HG02840 (cell line): ENCODE measurements at regions not wholly inside any gene's neighbourhood (a gene's known extent, or its start where the extent isn't known, plus 50 kb on each side); places are given as distances from the start of the nearest gene placed in this dataset.

Source experiments
- ATAC-seq: cut with Tn5 transposase; IDR thresholded peaks from one replicate; pipeline ENCODE4 v1.9.1; 2021; ENCODE audit warnings: mild to moderate bottlenecking, moderate library complexity, moderate number of reproducible peaks; ENCODE audit not compliant: unreplicated experiment, low FRiP score

DNA sequence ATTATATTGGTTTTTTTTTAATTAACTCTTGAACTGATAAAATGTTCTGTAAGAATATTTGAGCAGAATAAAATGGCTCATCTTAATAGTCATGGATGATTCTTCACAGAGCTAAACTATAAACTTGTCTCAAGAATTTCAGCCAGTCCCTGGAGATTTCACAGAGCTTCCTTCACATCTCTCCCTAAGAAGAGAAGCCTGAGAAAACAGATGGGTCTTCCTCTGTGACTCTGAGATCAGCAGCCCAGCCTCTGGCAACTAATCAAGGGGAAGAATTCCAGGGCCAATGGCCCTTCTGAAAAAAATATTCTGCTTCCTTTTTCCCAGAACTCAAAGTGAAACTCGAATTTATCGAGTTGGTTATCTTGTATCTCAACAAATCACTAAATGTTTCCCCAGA, 122.2 kb upstream of the ITGA1 start:
- ATAC-seq: no peak

DNA sequence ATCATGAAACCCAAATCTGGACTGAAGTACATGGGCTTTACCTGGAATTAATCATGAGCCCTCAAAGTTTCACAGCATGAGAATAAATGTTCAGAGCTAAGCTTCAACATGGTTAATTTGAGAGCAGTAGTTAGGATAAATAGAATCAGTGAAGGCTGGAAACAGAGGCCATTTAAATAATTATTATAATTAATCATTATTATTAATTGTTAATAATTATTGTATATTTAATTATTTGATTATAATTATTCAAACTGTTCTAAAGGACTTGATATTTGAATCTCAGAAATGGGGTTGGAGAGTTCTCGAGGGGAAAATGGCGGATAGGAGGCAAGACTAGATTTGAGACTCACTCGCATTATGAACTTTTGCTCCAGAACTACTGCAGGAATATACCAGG, 119.6 kb upstream of the ITGA1 start:
- no peak for ATAC-seq

DNA sequence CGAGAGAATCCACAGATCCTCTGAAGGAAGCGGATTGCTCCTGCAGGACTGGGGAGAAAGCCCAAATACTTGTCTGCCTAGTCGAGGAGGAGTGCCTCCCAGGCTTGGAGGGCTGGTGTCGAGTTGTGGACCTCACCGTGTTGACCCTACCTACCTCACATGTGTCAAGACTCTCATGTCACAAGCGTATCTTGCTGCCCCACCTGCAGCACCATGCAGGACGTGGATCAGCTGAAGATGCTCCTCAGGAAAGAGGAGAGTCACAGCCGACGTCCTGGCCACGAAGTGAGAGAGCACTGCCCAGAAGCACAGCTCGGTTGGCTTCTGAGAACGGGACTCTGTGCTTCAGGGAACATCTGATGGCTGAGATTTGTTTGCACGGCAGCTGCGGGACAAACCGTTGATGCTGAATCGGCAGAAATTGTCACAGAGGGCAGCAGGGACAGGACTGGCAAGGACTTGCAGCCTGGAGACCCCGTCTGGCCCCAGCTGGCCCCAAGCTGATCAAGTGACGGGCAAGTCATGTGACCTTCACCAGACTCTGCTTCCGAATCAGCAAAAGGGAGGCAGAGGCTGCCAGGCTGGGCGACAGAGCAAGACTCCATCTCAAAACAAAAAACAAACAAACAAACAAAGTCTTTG, 119.1 kb upstream of the ITGA1 start:
- no peak for ATAC-seq

DNA sequence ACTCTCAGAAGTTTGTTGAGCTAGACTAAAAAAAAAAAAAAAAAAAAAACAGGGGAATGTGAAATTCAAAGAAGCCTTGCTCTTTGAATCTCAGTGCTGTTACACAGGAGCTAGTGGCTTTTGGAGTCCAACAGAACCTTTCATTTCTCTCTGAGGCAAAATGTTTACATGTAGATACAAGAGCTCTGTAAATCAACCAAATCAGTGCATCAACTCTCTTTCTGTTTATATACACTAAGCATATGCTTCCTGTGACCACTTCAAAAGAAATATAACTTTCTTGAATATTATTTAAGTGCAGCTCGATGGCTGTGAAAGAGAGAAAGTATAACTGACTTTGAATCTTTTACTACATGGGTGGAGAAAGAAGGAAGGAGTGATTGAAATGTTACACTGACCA, 115.3 kb upstream of the ITGA1 start:
- ATAC-seq: no peak

DNA sequence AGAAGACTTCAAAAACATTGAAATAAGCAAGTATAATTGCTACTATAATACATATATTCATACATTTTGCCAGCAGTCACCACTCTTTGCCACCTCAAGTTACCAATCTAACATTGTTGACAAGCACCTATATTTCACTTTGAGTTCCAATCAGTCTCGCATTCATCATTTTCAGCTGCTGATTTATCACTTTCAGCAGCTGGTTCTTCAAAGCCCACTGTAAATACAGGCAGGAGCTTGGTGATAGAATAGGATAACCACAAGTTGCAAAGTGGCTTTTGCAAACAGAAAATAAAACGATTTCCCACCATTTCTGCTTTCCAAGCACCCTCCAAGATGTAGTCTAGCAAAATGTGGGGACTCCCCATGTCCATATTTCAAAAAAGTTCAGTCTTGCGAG, 114.2 kb upstream of the ITGA1 start:
- ATAC-seq: no peak

DNA sequence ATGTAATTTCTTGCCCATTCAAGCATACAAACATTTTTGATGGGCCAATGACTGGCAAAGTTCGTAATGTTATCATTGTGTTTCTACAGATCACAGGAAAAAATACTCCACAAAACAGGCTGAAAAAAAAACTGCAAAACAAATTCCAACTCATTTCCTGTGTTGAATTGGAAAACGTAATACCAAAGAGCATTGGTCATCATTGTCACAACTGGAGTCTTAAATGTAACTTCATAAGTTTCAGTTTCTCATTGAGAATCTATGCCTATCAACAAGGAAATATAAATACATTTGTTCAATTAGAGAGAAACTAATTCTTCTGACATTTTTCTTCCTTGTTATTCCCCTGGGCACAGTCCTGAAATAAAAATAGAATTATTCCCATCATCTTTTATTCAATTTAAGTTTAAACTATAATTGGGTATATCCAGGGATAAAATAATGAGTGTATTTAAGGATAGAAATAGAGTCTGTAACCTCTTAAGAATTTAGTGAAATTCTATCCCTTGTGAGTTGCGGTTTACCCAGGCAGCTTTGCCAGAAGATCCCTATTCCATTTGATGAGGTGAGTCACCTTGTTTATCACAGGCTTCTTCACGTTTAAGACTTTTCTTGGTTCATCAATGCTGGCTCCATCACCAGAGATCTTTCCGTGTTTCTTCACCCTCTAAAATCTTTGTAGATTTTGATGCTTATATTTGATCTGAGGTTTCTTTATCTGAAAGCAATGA, 112.7 kb upstream of the ITGA1 start:
- no peak for ATAC-seq

DNA sequence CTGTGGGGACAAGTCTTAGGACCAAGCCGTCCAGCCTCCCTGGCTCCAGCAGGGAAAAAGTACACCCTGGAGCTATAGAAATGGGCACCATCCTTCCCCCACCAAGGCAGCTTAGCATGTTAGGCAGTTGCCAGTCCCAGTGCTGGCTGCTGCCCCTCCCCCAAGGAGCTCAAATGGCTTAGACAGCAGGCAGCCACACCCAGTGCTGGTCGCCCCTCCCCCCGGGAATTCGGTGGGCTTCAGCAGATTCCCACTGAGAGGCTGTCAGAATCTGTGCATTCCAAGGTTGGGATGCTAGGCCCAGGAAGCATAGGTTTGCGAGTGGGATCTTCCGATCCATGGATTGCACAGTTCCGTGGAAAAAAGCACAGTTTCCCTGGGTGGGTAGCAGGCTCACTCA, 105.2 kb upstream of the ITGA1 start:
- no peak for ATAC-seq

DNA sequence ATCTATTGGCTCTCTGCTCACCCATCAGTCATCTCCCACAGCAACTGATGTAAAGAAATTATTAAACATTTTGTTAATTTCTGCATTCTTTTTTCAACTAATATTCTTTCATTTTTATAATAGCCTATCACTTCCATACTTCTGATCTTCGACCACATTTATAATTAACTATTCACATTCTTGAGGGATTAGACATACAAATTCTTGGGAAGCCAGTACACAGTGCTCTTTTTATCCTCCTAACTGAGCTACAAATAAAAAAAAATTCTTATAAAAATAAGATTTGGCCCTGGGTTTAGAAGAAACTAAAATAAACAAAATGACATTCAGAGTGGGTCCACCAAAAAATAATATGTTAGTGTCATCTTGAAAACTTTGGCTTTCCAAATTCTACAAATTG, 103.7 kb upstream of the ITGA1 start:
- ATAC-seq: no peak

DNA sequence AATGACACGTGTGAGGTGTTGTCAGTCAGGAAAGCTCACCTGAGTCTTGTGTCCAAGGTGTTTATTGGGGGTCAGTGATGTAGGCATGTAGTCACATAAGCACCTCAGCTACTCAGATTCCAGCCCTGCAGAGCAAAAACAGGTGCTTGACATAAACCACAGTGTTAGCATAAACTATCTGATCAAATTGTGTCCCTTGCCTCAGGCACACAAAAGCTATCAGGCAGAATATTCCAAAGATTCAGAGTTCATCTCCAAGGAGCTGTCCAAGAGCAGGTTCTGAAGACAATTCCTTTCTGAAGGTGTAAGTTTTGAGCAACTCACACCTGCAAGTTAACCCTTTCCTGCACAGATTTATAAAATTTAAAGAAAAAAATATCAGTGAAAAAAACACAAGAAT, 102.2 kb upstream of the ITGA1 start:
- no peak for ATAC-seq

DNA sequence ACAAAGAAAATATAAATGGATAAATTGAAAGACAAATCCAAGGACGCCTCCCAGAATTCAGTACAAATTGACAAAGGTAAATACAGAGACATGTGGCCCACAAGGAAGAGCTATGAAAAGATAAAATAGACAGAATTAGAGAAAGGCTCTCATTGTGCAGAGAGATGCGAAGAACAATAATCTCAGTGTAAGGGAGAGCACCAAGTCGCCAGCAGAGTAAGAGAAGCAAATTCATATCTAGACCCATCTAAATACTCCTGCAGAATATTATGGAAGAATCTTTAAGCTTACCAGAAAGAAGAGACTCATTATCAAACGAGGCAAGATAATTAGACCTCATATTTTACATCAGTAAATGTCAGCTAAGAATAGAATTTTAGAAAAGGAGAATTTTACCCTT, 101.7 kb upstream of the ITGA1 start:
- ATAC-seq: no peak

DNA sequence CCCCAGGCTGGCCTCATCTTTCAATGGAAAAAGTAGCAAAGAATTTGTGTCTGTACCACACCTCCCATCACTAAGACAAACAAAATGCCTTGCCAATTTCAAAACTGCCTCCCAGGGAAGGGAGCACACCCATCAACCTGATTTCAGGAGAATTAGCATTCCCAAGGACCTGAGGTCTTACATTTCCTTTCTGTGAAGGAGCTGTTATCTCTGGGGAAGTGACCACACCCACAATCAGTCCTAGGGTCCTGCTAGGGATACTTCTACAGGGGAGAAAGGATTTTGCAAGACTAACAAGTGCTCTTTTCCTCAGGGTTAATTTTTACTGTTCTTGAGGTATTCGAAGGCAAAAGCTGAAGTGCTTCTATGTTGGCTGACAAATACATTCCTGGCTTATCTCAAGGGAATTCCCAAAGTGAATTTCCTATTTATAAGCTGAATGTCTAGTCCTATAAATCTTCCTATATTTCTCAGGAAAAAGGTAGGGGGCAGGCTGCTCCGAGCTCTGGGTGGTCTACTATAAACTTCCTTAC, 97.4 kb upstream of the ITGA1 start:
- no peak for ATAC-seq

DNA sequence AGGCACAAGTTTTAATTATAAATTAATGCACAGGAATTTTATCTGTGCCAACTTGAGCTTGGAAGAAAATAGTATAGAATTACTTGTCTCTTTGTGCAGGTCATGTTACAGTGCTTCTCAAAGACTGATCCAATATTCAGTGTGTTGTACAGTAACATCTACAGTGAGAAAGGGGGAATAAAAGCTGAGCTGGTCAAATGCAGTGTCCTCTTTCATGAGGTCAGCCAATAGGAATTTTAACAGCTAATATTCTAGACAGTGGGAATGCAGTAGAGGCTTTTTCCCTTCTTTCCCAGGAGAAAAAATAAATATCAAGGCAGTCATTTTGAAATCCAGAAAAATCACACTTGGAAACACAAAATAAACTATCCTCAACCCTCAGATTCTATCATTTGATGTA, 95.7 kb upstream of the ITGA1 start:
- ATAC-seq: no peak

DNA sequence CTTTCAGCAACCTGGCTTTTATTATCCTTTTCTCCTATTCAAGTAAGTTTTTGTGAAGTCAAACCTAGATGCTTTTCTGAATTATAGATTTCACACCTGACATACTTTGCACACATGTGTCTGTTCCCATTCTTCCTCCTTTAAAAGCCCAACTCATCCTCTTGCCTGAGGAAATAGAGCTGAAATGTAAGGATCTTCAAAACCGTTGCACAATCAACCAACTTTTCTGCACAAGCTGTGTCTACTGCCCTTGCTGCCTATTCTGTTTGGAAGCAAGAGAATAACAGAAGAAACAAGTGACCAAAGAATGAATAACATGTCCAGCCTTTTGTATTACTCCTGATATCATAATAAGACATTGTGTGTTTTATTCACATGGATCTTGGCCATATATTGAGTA, 95.1 kb upstream of the ITGA1 start:
- no peak for ATAC-seq

DNA sequence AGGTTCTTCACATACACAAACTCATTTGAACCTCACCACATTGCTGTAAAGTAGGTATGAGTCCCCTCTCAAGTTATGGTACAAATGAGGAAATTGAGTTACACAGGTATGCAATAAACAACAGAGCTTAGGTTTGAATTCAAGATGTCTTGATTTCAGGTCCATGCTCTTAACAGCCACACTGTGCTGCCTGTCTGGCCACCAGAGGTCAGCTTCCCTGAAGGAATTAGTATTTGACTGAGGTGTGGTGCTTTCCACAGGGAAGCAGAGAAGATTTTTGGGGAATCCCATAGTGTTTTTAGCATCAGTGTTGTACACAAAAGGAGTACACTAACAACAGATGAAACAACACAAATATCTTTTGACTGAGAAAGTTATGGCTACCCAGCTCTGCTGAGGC, 94.4 kb upstream of the ITGA1 start:
- ATAC-seq: no peak

DNA sequence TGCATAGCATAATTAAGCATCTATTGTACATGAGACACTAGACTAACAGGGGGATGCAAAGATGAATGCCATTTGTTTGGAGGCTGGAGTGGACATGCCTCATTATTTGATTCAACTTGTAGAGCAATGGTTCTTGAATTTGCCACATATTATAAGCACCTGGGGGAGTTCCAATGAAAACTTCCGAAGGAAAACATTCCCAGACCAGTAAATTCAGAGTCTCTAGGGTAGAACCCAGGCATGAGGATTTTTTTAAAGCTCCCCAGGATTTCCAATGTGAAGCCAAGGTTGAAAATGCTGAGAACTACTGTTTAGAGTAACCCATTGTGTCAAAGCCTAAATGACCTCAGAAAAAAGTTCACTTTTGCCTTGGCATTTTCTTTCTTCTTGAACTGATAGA, 93.9 kb upstream of the ITGA1 start:
- no peak for ATAC-seq

DNA sequence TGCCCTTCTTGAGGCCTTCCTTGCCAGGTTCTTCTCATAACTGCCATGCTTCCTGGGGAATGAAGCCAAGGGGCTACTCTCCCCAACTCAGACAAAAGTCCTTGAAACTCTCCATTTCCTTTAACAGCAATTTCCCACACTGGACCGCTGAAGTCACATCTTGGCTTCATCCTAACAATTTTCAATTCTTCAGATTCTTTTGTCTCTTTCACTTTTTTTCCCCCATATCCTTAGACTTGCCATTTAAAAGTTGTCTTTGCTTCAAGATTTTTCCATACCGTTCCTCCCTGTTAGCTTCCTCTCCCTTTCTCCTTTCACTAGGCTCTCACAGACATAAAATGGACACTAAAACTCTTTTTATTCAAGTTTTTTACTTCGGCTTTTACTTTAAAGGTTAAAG, 93.1 kb upstream of the ITGA1 start:
- ATAC-seq: no peak

DNA sequence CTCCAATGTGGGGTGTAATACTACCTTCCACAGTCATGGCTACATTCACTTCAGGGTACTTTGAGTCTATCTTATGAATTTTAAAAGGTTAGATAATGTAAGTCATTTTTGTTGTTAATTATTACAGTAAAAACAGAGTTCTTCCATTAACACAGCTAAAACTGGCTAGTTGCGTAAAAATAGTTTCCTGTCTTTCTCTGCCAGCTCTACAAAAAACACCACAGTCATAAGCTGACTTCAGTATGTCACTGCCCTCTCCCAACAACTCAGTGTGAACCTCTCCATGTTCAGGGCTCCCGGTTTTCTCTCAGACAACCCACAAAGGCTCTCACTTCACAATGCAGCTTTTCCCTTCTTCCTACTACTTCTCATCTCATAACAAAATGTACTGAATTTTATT, 84.8 kb upstream of the ITGA1 start:
- ATAC-seq: no peak

DNA sequence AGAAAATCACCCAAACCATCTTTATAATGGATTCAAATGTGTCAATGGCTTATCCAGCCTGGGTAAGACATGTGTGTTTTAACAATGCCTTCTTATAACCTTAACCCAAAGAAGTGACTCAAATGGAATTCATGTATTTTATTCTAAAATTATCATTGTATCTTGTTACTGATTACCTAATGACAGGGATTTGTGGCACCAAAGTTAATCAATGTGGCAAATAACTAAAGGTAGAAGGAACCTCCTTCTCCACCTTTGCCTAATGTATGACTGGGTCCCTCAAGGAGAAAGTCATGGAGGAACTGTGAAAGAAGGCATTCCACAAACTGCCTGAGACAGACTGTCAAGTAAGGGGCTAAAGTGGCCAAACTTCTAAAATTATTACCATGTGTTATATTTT, 84.4 kb upstream of the ITGA1 start:
- ATAC-seq: no peak

DNA sequence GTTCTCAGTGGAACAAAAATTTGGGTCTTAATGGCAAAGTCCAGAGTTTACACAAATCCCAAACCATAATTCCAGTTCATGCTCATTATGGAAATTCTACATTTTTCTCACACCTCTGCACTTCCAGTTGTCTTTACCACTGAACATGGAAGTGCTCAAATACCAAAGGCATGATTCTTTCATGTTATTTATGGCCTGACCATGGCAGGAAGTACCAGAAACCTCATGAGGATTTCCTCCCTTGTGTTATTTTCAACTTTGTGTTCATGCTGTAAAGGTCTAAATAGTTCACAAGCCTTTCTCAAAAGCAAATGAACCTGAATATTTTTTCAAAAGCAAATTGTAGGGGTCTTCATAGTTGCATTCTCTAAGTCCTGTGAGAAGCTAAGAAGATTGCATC, 82.0 kb upstream of the ITGA1 start:
- ATAC-seq: no peak

DNA sequence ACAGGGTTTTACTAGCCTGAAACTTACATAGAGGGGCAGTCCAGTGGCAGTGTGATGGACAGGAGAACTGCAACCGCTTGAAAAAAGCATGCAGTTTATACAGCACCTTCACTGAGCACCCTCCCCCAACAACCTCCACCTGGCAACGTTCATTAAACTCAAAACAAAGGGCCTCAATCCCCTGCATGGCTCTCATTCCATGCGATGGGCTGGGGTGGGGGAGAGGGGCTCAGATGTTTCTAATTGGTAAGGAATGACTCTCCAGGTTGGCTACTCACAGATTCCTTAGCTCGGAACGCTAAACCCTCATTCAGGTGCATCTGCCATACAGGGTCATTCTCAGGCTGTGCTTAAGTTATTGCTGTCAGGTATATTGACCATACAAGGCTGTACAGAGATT, 80.9 kb upstream of the ITGA1 start:
- no peak for ATAC-seq

DNA sequence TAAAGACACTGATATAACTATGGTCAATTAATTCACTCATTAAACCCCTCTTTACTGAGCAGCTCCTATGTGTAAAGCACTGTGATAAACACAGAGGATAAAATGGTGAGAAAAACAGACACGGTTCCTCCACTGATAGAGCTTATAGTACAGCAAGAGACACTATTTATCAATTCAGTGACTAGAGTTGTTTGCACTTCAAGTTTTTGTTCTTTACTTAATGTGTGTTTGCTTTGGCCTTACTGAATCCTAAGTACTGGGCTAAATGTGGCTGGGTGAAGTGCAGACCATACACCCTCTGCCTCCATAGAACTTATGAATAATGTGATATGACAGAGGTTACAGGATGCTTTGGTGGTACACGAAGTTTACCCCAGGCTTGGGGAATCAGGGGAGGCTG, 80.1 kb upstream of the ITGA1 start:
- no peak for ATAC-seq

DNA sequence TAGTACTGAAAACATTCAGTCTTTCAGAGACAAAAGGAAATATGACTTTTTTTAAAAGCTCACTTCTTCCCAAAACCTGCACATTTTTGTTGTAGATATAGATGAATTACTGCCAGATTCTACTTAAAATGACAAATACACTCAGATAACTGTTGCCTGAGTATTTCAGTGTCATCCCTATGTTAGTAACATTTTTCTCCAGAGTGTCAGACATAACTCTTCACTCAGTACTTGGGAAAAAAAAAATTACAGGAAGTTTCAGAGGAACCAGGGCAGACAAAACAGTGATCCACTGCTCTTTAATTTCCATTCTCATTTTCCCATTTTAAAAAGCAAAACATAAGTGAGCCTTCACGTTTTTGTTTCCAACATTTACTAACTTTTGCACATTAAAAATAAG, 79.3 kb upstream of the ITGA1 start:
- no peak for ATAC-seq
